ENCODE measurements at regions not wholly inside any gene's neighbourhood (a gene's known extent, or its start where the extent isn't known, plus 50 kb on each side); places are given as distances from the start of the nearest gene placed in this dataset.

DNA sequence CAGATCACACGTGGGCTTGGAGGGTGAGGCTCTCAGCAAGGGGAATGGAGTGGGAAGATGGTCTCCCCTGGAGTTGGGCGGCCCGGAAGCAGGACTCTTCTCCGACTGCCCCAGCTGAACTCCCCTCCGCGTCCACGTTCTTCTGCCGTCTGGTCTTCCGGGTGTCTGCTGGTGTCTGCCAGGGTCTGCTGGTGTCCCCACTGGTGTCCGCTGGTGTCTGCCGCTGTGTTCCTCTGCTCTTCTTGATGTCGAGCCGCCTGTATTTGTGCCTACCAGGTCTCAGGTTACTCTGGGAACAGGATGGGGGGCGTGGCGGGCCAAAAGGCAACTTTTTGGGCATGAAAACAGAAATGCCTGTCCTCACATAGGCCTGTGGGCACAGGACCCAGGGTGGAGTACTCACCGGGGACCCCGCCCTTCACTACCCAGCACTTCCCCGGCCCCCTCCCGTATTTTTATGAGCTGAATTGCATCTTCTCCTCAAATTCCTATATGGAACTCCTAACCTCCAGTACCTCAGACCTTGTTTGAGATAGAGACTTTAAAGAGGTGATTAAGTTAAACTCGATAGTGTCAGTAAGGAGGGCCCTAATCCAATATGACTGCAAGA, 675.4 kb downstream of the SEMA5A start:
- TF ChIP-seq SUZ12 (IDR thresholded peaks at IDR 0.05; ENCODE audit: extremely low read depth, insufficient read depth, insufficient read length) (no peak), YY1 (IDR thresholded peaks at IDR 0.05; ENCODE audit: insufficient read depth, insufficient read length) (no peak), ZNF274 (IDR thresholded peaks at IDR 0.05; ENCODE audit: low read depth, low read length) (no peak)
- Histone ChIP-seq H3K36me3 (ENCODE audit: insufficient read depth, insufficient read length, low read length) (no peaks in the 10 kb centered on the region), H3K4me3 (ENCODE audit: insufficient read length, low read depth) (no peak overlapping the region), H3K4me1 (ENCODE audit: insufficient read depth, insufficient read length) (no peaks in the 10 kb centered on the region), H3K9ac (ENCODE audit: insufficient read length, low read depth) (no peak overlapping the region), H3K9me3 (ENCODE audit: insufficient read depth, low read length) (no peaks in the 10 kb centered on the region), H3K27me3 (ENCODE audit: insufficient read depth, insufficient read length) (no peaks in the 10 kb centered on the region)
- no peak for DNase-seq (ENCODE audit: low read depth, low spot score)

DNA sequence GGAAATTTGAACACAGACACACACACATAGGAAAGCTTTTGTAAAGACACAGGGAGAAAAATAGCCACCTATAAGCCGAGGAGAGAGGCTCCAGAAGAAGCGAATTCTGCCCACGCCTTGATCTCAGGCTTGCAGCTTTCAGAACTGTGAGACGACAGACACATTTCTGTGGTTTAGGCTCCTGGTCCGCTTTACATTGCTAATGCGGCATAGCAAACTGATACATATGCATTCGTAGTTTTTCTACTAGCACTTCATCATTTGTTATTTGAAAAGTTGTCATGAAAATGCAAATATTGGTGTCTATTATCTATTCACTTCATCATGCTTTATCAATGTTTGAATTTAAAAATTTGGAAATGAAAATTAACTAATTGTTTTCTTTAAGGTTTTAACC, 674.9 kb downstream of the SEMA5A start:
- no peaks in the 10 kb centered on the region for H3K27me3 ChIP-seq (ENCODE audit: insufficient read depth, insufficient read length)
- TF ChIP-seq SUZ12 (IDR thresholded peaks at IDR 0.05; ENCODE audit: extremely low read depth, insufficient read depth, insufficient read length) (no peak), YY1 (IDR thresholded peaks at IDR 0.05; ENCODE audit: insufficient read depth, insufficient read length) (no peak), ZNF274 (IDR thresholded peaks at IDR 0.05; ENCODE audit: low read depth, low read length) (no peak)
- H3K4me1 ChIP-seq (ENCODE audit: insufficient read depth, insufficient read length), result no peaks in the 10 kb centered on the region

GRCh38 chr5:8871446-8871845, 674.4 kb downstream of the SEMA5A start:
- H3K4me1 ChIP-seq (ENCODE audit: insufficient read depth, insufficient read length), result no peaks in the 10 kb centered on the region
- no peak for TF ChIP-seq YY1 (IDR thresholded peaks at IDR 0.05; ENCODE audit: insufficient read depth, insufficient read length)
- TF ChIP-seq SUZ12 (IDR thresholded peaks at IDR 0.05; ENCODE audit: extremely low read depth, insufficient read depth, insufficient read length), result no peak

More for the DNA sequence above, 674.9 kb downstream of the SEMA5A start:
- Histone ChIP-seq H3K4me3 (ENCODE audit: insufficient read length, low read depth) (no peak overlapping the region), H3K9ac (ENCODE audit: insufficient read length, low read depth) (no peak overlapping the region), H3K9me3 (ENCODE audit: insufficient read depth, low read length) (no peaks in the 10 kb centered on the region), H3K36me3 (ENCODE audit: insufficient read depth, insufficient read length, low read length) (no peaks in the 10 kb centered on the region)
- no peak for DNase-seq (ENCODE audit: low read depth, low spot score)

DNA sequence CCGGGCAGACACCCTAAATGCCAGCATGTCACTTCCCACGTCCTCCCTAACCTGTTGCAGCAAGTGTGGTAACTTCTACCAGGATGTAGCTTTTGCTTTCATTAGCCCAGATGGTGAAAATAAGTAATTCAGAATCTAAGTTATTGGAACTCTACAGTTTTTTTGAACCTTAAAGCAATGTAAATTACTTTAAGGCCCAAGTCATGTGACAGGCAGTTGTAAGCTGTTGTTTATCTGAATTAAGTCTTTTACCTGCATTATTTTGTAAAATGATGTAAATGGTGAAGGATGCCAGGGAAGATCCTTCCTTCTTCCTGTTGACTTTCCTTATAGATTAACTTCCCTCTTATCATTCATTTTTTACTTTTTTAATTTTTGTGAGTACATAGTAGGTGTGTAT, 670.2 kb downstream of the SEMA5A start:
- Histone ChIP-seq H3K36me3 (ENCODE audit: insufficient read depth, insufficient read length, low read length) (no peaks in the 10 kb centered on the region), H3K4me3 (ENCODE audit: insufficient read length, low read depth) (no peak overlapping the region), H3K9me3 (ENCODE audit: insufficient read depth, low read length) (no peaks in the 10 kb centered on the region), H3K4me1 (ENCODE audit: insufficient read depth, insufficient read length) (no peaks in the 10 kb centered on the region), H3K27me3 (ENCODE audit: insufficient read depth, insufficient read length) (no peaks in the 10 kb centered on the region), H3K9ac (ENCODE audit: insufficient read length, low read depth) (no peak overlapping the region)
- TF ChIP-seq ZNF274 (IDR thresholded peaks at IDR 0.05; ENCODE audit: low read depth, low read length) (no peak), SUZ12 (IDR thresholded peaks at IDR 0.05; ENCODE audit: extremely low read depth, insufficient read depth, insufficient read length) (no peak), YY1 (IDR thresholded peaks at IDR 0.05; ENCODE audit: insufficient read depth, insufficient read length) (no peak)
- DNase-seq (ENCODE audit: low read depth, low spot score), result no peak

More at GRCh38 chr5:8871446-8871845, 674.4 kb downstream of the SEMA5A start:
- Histone ChIP-seq H3K9ac (ENCODE audit: insufficient read length, low read depth) (no peak overlapping the region), H3K36me3 (ENCODE audit: insufficient read depth, insufficient read length, low read length) (no peaks in the 10 kb centered on the region), H3K27me3 (ENCODE audit: insufficient read depth, insufficient read length) (no peaks in the 10 kb centered on the region), H3K9me3 (ENCODE audit: insufficient read depth, low read length) (no peaks in the 10 kb centered on the region), H3K4me3 (ENCODE audit: insufficient read length, low read depth) (no peak overlapping the region)
- DNase-seq (ENCODE audit: low read depth, low spot score), result no peak

- Histone ChIP-seq H3K27me3 (ENCODE audit: insufficient read depth, insufficient read length) (no peaks in the 10 kb centered on the region), H3K9me3 (ENCODE audit: insufficient read depth, low read length) (no peaks in the 10 kb centered on the region), H3K36me3 (ENCODE audit: insufficient read depth, insufficient read length, low read length) (no peaks in the 10 kb centered on the region), H3K4me3 (ENCODE audit: insufficient read length, low read depth) (no peak overlapping the region), H3K4me1 (ENCODE audit: insufficient read depth, insufficient read length) (no peaks in the 10 kb centered on the region), H3K9ac (ENCODE audit: insufficient read length, low read depth) (no peak overlapping the region)
- DNase-seq (ENCODE audit: low read depth, low spot score), result no peak
- no peak for TF ChIP-seq SUZ12 (IDR thresholded peaks at IDR 0.05; ENCODE audit: extremely low read depth, insufficient read depth, insufficient read length)
- TF ChIP-seq ZNF274 (IDR thresholded peaks at IDR 0.05; ENCODE audit: low read depth, low read length), result no peak
- TF ChIP-seq YY1 (IDR thresholded peaks at IDR 0.05; ENCODE audit: insufficient read depth, insufficient read length), result no peak
Observed at GRCh38 chr5:8879248-8879647, 666.6 kb downstream of the SEMA5A start.

DNA sequence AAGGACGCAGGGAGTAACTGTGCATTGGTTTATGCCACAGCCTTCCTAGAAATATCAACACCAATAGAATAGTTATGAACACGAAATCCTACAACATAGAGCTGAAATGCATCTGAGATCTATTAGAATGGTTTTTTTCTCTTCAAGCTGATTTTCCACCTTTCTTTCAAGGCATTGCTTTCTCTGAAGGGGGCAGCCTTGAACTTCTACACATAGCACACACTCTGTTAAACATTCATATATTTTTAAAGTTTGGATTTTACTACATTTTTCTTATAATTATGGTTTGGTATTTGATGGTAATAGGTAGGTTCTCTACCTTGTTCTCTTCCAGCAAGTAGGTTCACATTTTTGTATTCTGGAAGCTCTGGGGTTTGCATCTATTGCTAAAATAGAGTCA, 661.8 kb downstream of the SEMA5A start:
- no peak for TF ChIP-seq SUZ12 (IDR thresholded peaks at IDR 0.05; ENCODE audit: extremely low read depth, insufficient read depth, insufficient read length)
- TF ChIP-seq ZNF274 (IDR thresholded peaks at IDR 0.05; ENCODE audit: low read depth, low read length), result no peak
- TF ChIP-seq YY1 (IDR thresholded peaks at IDR 0.05; ENCODE audit: insufficient read depth, insufficient read length), result no peak
- Histone ChIP-seq H3K9me3 (ENCODE audit: insufficient read depth, low read length) (peaks cover 7% of the 10 kb centered on the region; the same call in 1 of the 2 replicates), H3K9ac (ENCODE audit: insufficient read length, low read depth) (no peak overlapping the region), H3K4me3 (ENCODE audit: insufficient read length, low read depth) (no peak overlapping the region), H3K27me3 (ENCODE audit: insufficient read depth, insufficient read length) (no peaks in the 10 kb centered on the region), H3K36me3 (ENCODE audit: insufficient read depth, insufficient read length, low read length) (no peaks in the 10 kb centered on the region), H3K4me1 (ENCODE audit: insufficient read depth, insufficient read length) (no peaks in the 10 kb centered on the region)
- no peak for DNase-seq (ENCODE audit: low read depth, low spot score)

DNA sequence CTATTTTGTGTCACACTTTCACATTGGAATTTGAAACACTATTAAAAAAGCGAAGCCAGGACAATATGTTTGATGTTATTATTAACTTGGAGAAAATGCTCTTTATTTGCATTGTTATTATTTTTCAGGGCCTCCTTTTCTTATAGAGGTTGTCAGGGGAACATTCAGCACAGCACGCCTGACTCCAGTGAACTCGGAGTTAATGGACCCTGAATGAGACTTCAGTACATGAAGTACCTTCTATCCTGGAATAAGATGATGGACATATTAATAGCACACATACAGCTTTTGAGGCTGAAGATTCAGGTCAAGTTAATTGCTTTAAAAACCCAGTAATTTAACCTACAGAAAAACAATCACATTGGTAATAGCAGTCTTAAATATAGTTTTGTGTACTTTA, 652.9 kb downstream of the SEMA5A start:
- no peak overlapping the region for H3K9ac ChIP-seq (ENCODE audit: insufficient read length, low read depth)
- TF ChIP-seq ZNF274 (IDR thresholded peaks at IDR 0.05; ENCODE audit: low read depth, low read length) (no peak), YY1 (IDR thresholded peaks at IDR 0.05; ENCODE audit: insufficient read depth, insufficient read length) (no peak), SUZ12 (IDR thresholded peaks at IDR 0.05; ENCODE audit: extremely low read depth, insufficient read depth, insufficient read length) (no peak)

More for the DNA sequence above, 652.9 kb downstream of the SEMA5A start:
- Histone ChIP-seq H3K4me3 (ENCODE audit: insufficient read length, low read depth) (no peak overlapping the region), H3K9me3 (ENCODE audit: insufficient read depth, low read length) (no peaks in the 10 kb centered on the region), H3K36me3 (ENCODE audit: insufficient read depth, insufficient read length, low read length) (no peaks in the 10 kb centered on the region), H3K27me3 (ENCODE audit: insufficient read depth, insufficient read length) (no peaks in the 10 kb centered on the region), H3K4me1 (ENCODE audit: insufficient read depth, insufficient read length) (no peaks in the 10 kb centered on the region)
- no peak for DNase-seq (ENCODE audit: low read depth, low spot score)
